ENCODE measurements at regions not wholly inside any gene's neighbourhood (a gene's known extent, or its start where the extent isn't known, plus 50 kb on each side); places are given as distances from the start of the nearest gene placed in this dataset.

DNA sequence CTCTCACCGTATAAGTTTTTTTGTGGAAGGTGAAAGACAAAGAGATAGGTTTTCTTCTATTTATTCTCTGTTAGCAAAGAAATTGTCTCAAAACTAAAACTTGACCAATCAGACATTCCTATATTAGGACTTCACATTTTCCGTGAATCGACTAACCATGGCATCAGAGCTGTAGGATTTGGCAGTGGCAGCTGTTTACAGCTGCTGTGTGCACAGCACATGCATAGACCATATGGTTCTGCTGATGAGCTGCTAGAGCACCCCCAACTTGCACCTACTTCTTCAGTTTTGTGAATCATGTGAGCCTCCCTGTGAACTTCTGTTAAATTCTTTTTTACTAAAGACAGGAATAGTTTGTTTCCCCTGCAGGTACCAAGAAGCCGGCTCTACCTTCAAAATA is 157.9 kb downstream of the RFX6 start:
- TF ChIP-seq HES1 (IDR thresholded peaks at IDR 0.05; ENCODE audit: low read depth) (no peak), ZNF592 (IDR thresholded peaks at IDR 0.05) (no peak), GATAD2B (IDR thresholded peaks at IDR 0.05; ENCODE audit: borderline replicate concordance) (no peak), NR4A1 (CRISPR knock-in tag; IDR thresholded peaks at IDR 0.05) (no peak), NR4A1 (tag; IDR thresholded peaks at IDR 0.05) (no peak), ZNF311 (CRISPR knock-in tag; IDR thresholded peaks at IDR 0.05) (no peak), SMAD4 (CRISPR knock-in tag; conservative IDR thresholded peaks at IDR 0.05) (no peak), SMAD3 (CRISPR knock-in tag; conservative IDR thresholded peaks at IDR 0.05) (no peak), CTCF (IDR thresholded peaks at IDR 0.05 in 2 of 3, conservative IDR thresholded peaks at IDR 0.05 in 1 of 3; ENCODE audit: insufficient read depth in 2 of 3, low read depth in 1 of 3, low read length in 3 of 3) (no peak)
- TF ChIP-seq, protein P1, sequence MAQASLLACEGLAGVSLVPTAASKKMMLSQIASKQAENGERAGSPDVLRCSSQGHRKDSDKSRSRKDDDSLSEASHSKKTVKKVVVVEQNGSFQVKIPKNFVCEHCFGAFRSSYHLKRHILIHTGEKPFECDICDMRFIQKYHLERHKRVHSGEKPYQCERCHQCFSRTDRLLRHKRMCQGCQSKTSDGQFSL (CRISPR knock-in tag; IDR thresholded peaks at IDR 0.05) = no peak
- TF ChIP-seq, protein P1 (tag; IDR thresholded peaks at IDR 0.05) = no peak
- TF ChIP-seq, protein P2, sequence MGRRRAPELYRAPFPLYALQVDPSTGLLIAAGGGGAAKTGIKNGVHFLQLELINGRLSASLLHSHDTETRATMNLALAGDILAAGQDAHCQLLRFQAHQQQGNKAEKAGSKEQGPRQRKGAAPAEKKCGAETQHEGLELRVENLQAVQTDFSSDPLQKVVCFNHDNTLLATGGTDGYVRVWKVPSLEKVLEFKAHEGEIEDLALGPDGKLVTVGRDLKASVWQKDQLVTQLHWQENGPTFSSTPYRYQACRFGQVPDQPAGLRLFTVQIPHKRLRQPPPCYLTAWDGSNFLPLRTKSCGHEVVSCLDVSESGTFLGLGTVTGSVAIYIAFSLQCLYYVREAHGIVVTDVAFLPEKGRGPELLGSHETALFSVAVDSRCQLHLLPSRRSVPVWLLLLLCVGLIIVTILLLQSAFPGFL (CRISPR knock-in tag; IDR thresholded peaks at IDR 0.05) = no peak
